HCT116 (cell line): ENCODE measurements at regions not wholly inside any gene's neighbourhood (a gene's known extent, or its start where the extent isn't known, plus 50 kb on each side); places are given as distances from the start of the nearest gene placed in this dataset.

ENCODE experiments used
- ATAC-seq: fragments of 200-7000 bp; cut with Tn5 transposase; 2 replicates; pipeline ENCODE4 v1.9.1; 2020; ENCODE audit warnings: mild to moderate bottlenecking, moderate library complexity
- BruUV-seq: library from RNA; stranded (reverse); fragments of 400-500 nt; replicated peaks from 2 replicates; lab custom pipeline; 2021; lab: Mats Ljungman, UMichigan
- CTCF ChIA-PET: fragments of 300-600 bp; sonication (Branson Sonifier 250); formaldehyde crosslinking; loops from one replicate; lab custom pipeline; 2021; ENCODE audit warnings: antibody characterized with exemption; lab: Charles Lee
- POLR2A ChIA-PET: fragments of 300-600, 350-600 bp; sonication (Branson Sonifier 250); formaldehyde crosslinking; loops from one replicate; lab custom pipeline; 2021; ENCODE audit warnings: antibody characterized with exemption; lab: Charles Lee
- RAD21 ChIA-PET, 2 experiments: fragments of 300-600 bp; sonication (Branson Sonifier 250); formaldehyde crosslinking; loops; one replicate each; lab custom pipeline; 2023; ENCODE audit warnings: low total read pairs in 2 of 2; ENCODE audit not compliant: uncharacterized antibody in 2 of 2, unreplicated experiment in 2 of 2, low non-redundant PET in 1 of 2; lab: Charles Lee
- DNase-seq: peaks from one replicate; pipeline ENCODE4 v3.0.0-alpha.2; 2010; ENCODE audit warnings: low read depth, low spot score
- H2AFZ ChIP-seq: fragments of 200-600 bp; shearing (Covaris generic), sonication (generic); 2 replicates; pipeline ENCODE4 v1.6.1; 2017; ENCODE audit warnings: low read depth, mixed run types, mixed read lengths, antibody characterized with exemption, low read length; ENCODE audit not compliant: poor library complexity, severe bottlenecking
- H3K27ac ChIP-seq: 2 replicates; pipeline ENCODE4 v1.5.1; 2012; ENCODE audit warnings: low read depth, low read length
- H3K27me3 ChIP-seq: fragments of 200-600 bp; sonication (generic); 2 replicates; pipeline ENCODE4 v1.6.1; 2016; ENCODE audit warnings: mixed run types, low read length, mixed read lengths; ENCODE audit not compliant: insufficient read depth
- H3K36me3 ChIP-seq, 2 experiments: fragments of 200-500 bp in 1 of 2; fragments of 200-600 bp in 1 of 2; sonication (Bioruptor generic) in 1 of 2; sonication (generic) in 1 of 2; 2 replicates each; pipeline versions ENCODE4 v1.5.1 to v1.6.1; 2014 to 2016; ENCODE audit warnings: low read length in 2 of 2, inconsistent platforms in 1 of 2, mixed read lengths in 1 of 2, mixed run types in 1 of 2; ENCODE audit not compliant: insufficient read depth in 2 of 2, control insufficient read depth in 1 of 2
- H3K4me1 ChIP-seq, 2 experiments: fragments of 200-600 bp in 1 of 2; sonication (generic) in 1 of 2; 2 replicates each; pipeline versions ENCODE4 v1.5.1 to v1.6.1; 2012 to 2017; ENCODE audit warnings: low read length in 2 of 2, inconsistent platforms in 1 of 2, mild to moderate bottlenecking in 1 of 2, mixed read lengths in 1 of 2, mixed run types in 1 of 2, moderate library complexity in 1 of 2; ENCODE audit not compliant: insufficient read depth in 2 of 2, control insufficient read depth in 1 of 2
- H3K4me2 ChIP-seq: fragments of 200-600 bp; sonication (generic); 2 replicates; pipeline ENCODE4 v1.6.1; 2017; ENCODE audit warnings: mixed run types, low read length, mixed read lengths
- H3K4me3 ChIP-seq, 2 experiments: fragments of 200-600 bp in 1 of 2; sonication (generic) in 1 of 2; replicated peaks in 1 of 2; 2 replicates each; pipeline ENCODE4 v1.5.1; 2011 to 2016; ENCODE audit warnings: low read length in 2 of 2, control low read depth in 1 of 2, low read depth in 1 of 2, mild to moderate bottlenecking in 1 of 2, mixed read lengths in 1 of 2, mixed run types in 1 of 2
- H3K79me2 ChIP-seq: fragments of 200-600 bp; sonication (generic); 2 replicates; pipeline ENCODE4 v1.6.1; 2017; ENCODE audit warnings: mild to moderate bottlenecking, mixed run types, low read length, moderate library complexity, mixed read lengths; ENCODE audit not compliant: insufficient read depth
- H3K9ac ChIP-seq: fragments of 200-600 bp; sonication (generic); 2 replicates; pipeline ENCODE4 v1.6.1; 2016; ENCODE audit warnings: low read length, mixed read lengths
- H3K9me2 ChIP-seq: fragments of 200-600 bp; sonication (generic), shearing (Covaris generic); 2 replicates; pipeline ENCODE4 v1.6.1; 2017; ENCODE audit warnings: mixed run types, mild to moderate bottlenecking, moderate library complexity; ENCODE audit not compliant: insufficient read depth
- H3K9me3 ChIP-seq, 2 experiments: fragments of 200-500 bp in 1 of 2; fragments of 200-600 bp in 1 of 2; sonication (Bioruptor generic) in 1 of 2; sonication (generic) in 1 of 2; 2 replicates each; pipeline ENCODE4 v1.6.1; 2014 to 2017; ENCODE audit warnings: low read length in 2 of 2, mixed read lengths in 2 of 2, inconsistent platforms in 1 of 2, low read depth in 1 of 2, mild to moderate bottlenecking in 1 of 2, mixed run types in 1 of 2, moderate library complexity in 1 of 2; ENCODE audit not compliant: control insufficient read depth in 1 of 2, insufficient read depth in 1 of 2
- H4K20me1 ChIP-seq: fragments of 200-600 bp; sonication (generic), shearing (Covaris generic); 2 replicates; pipeline ENCODE4 v1.6.1; 2017; ENCODE audit warnings: mixed run types, mild to moderate bottlenecking, moderate library complexity; ENCODE audit not compliant: insufficient read depth
- CBX3 ChIP-seq: IDR thresholded peaks from 2 replicates; pipeline ENCODE4 v1.6.1; 2012; ENCODE audit warnings: low read depth
- CEBPB ChIP-seq: IDR thresholded peaks from 2 replicates; pipeline ENCODE4 v1.6.1; 2012; ENCODE audit warnings: low read depth
- EGR1 ChIP-seq: IDR thresholded peaks from 2 replicates; pipeline ENCODE4 v1.6.1; 2012; ENCODE audit warnings: low read depth
- ELF1 ChIP-seq: IDR thresholded peaks from 2 replicates; pipeline ENCODE4 v1.6.1; 2012; ENCODE audit warnings: low read depth, borderline replicate concordance
- EZH2 ChIP-seq: fragments of 200-600 bp; sonication (generic); IDR thresholded peaks from 2 replicates; pipeline ENCODE4 v1.6.1; 2017; ENCODE audit warnings: antibody characterized with exemption, mixed run types
- EZH2phosphoT487 ChIP-seq: fragments of 200-600 bp; IDR thresholded peaks from 2 replicates; pipeline ENCODE4 v1.6.1; 2018; ENCODE audit warnings: antibody characterized with exemption, borderline replicate concordance
- FOSL1 ChIP-seq: IDR thresholded peaks from 2 replicates; pipeline ENCODE4 v1.6.1; 2012; ENCODE audit warnings: low read depth
- JUND ChIP-seq: IDR thresholded peaks from 2 replicates; pipeline ENCODE4 v1.6.1; 2012
- POLR2AphosphoS5 ChIP-seq: IDR thresholded peaks from 2 replicates; pipeline ENCODE4 v1.6.1; 2011; ENCODE audit warnings: mild to moderate bottlenecking, low read depth, low read length, moderate library complexity
- REST ChIP-seq: IDR thresholded peaks from 2 replicates; pipeline ENCODE4 v1.6.1; 2012; ENCODE audit warnings: low read depth
- SIN3A ChIP-seq: IDR thresholded peaks from 2 replicates; pipeline ENCODE4 v1.6.1; 2012; ENCODE audit warnings: low read depth
- SP1 ChIP-seq: IDR thresholded peaks from 2 replicates; pipeline ENCODE4 v1.6.1; 2012; ENCODE audit warnings: low read depth
- SRF ChIP-seq: IDR thresholded peaks from 2 replicates; pipeline ENCODE4 v1.6.1; 2012; ENCODE audit warnings: low read depth
- TCF7L2 ChIP-seq: IDR thresholded peaks from 2 replicates; pipeline ENCODE4 v1.7.0; 2011; ENCODE audit warnings: borderline replicate concordance, inconsistent platforms; ENCODE audit not compliant: insufficient read depth, insufficient read length; ENCODE audit errors: extremely low read depth
- YY1 ChIP-seq: IDR thresholded peaks from 2 replicates; pipeline ENCODE4 v1.6.1; 2011; ENCODE audit warnings: low read length, low read depth, moderate library complexity, mild to moderate bottlenecking; ENCODE audit not compliant: insufficient replicate concordance; ENCODE audit errors: extremely low read depth
- intact Hi-C: fragments of 100-400 bp; cut with micrococcal nuclease; formaldehyde crosslinking; loops from 2 replicates; pipeline ENCODE4 v1.10.0; 2022

- no peaks in the 10 kb centered on the region for H3K9me3 ChIP-seq
- no peak overlapping the region for H2AFZ ChIP-seq
- POLR2A ChIA-PET, result no interaction called here
- DNase-seq (no peak), ATAC-seq (no peak)
- H3K4me1 ChIP-seq, result no peaks in the 10 kb centered on the region
- no peak overlapping the region for H3K4me3 ChIP-seq
- H4K20me1 ChIP-seq, result no peaks in the 10 kb centered on the region
- H3K27ac ChIP-seq, result no peak overlapping the region
- RAD21 ChIA-PET, result no interaction called here
- H3K79me2 ChIP-seq, result no peaks in the 10 kb centered on the region
- no peaks in the 10 kb centered on the region for H3K36me3 ChIP-seq
- CTCF ChIA-PET, result no interaction called here
- intact Hi-C loops, result no loop called here
- TF ChIP-seq REST (no peak), SP1 (no peak), SRF (no peak), SIN3A (no peak)
- no peaks in the 10 kb centered on the region for H3K27me3 ChIP-seq
- no TSS peak for BruUV-seq
- H3K9ac ChIP-seq, result no peak overlapping the region
- no peak overlapping the region for H3K4me2 ChIP-seq
- H3K9me2 ChIP-seq, result no peaks in the 10 kb centered on the region
Observed at GRCh38 chr1:217189362-217189761, 441.5 kb downstream of the GPATCH2 start.

- no peaks in the 10 kb centered on the region for H3K79me2 ChIP-seq
- ATAC-seq, result no peak
- ChIA-PET POLR2A (no interaction called here), CTCF (no interaction called here), RAD21 (no interaction called here)
- BruUV-seq, result no TSS peak
- no peaks in the 10 kb centered on the region for H4K20me1 ChIP-seq
- H3K4me3 ChIP-seq, result no peak overlapping the region
- intact Hi-C loops, result no loop called here
- no peak overlapping the region for H2AFZ ChIP-seq
- DNase-seq, result no peak
- no peaks in the 10 kb centered on the region for H3K27me3 ChIP-seq
- H3K9ac ChIP-seq, result no peak overlapping the region
- H3K4me2 ChIP-seq, result no peak overlapping the region
- H3K27ac ChIP-seq, result no peak overlapping the region
- no peaks in the 10 kb centered on the region for H3K36me3 ChIP-seq
- H3K9me3 ChIP-seq, result no peaks in the 10 kb centered on the region
- no peaks in the 10 kb centered on the region for H3K9me2 ChIP-seq
- H3K4me1 ChIP-seq, result no peaks in the 10 kb centered on the region
- TF ChIP-seq SIN3A, result no peak
- TF ChIP-seq SP1, result no peak
- TF ChIP-seq POLR2AphosphoS5, result no peak
- no peak for TF ChIP-seq EZH2phosphoT487
- TF ChIP-seq EZH2, result no peak
- no peak for TF ChIP-seq TCF7L2
- no peak for TF ChIP-seq CEBPB
- no peak for TF ChIP-seq YY1
- TF ChIP-seq SRF, result no peak
- no peak for TF ChIP-seq ELF1
- no peak for TF ChIP-seq JUND
- no peak for TF ChIP-seq CBX3
- TF ChIP-seq EGR1, result no peak
- no peak for TF ChIP-seq FOSL1
Observed at GRCh38 chr1:217188280-217189237, 442.3 kb downstream of the GPATCH2 start.
